ENCODE measurements at regions not wholly inside any gene's neighbourhood (a gene's known extent, or its start where the extent isn't known, plus 50 kb on each side); places are given as distances from the start of the nearest gene placed in this dataset.
"Not testable (repeated sequence)": the region's sequence is repeated elsewhere in the genome, so short reads cannot be mapped to it uniquely, and the experiment has no call there.

DNA sequence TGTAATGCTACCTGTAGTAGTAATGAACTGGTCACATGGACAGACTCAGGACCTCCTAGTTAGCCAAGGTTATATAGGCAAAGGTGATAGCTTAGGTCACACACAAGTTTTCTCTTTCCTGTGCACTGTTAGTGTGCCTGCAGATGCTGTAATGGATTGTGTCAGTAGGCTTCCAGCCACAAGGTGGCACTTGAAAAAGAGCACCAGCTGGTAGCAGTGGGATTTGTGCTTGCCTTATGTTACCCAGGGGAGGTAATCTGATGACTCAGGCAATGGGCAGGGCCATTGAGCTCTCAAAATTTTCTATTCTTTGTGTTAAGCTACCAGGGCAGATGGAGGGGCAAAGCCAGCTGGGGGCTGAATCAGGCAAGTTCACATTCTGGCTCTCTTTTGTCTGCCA is 562.6 kb upstream of the TPTE start:
- DNase-seq; ATAC-seq; H3K27me3 Mint-ChIP-seq; POLR2A ChIA-PET; H3K4me3 Mint-ChIP-seq; H3K4me1 Mint-ChIP-seq; intact Hi-C loops (cut with DNase I, micrococcal nuclease); H3K9me3 Mint-ChIP-seq (ENCODE audit: low read depth); H3K27ac Mint-ChIP-seq; H3K36me3 Mint-ChIP-seq (ENCODE audit: low read depth); CTCF ChIA-PET: not testable (repeated sequence)

DNA sequence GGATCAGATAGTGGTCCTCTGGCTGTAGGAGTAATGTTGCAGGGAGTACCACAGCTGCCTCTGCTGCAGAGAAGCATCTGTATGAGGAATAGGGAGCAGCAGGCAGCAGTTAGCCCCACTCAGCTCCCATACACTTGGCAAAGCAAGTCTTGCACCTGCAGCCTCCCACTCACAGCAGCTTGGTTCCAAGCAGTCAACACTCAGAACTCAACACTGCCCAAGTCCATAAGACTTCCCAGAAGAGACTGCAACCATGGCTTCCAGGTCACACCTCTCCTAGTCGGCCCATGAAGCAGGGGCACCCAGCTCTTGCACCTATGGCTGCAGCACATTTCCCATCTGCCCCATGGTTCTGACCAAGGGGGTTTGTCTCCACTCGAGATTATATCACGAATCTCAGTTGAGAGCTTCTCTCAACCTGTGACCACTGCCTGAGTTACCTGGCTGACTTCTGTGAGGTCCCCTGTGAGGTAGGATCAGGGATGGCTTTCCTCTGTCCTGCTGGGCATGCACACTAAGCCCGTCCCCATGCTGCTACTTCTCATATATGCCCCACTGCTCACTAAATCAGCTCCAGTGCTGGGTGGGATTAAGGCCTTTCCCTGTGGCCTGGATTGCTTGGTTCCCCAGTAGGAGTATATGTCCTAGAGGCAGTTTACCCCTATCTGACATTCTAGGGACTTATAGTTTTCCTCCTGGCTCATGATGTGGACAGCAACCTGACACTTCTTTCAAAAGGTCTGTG is 562.0 kb upstream of the TPTE start:
- POLR2A ChIA-PET; ATAC-seq; H3K4me3 Mint-ChIP-seq; H3K36me3 Mint-ChIP-seq (ENCODE audit: low read depth); H3K9me3 Mint-ChIP-seq (ENCODE audit: low read depth); H3K27ac Mint-ChIP-seq; CTCF ChIA-PET; H3K4me1 Mint-ChIP-seq; DNase-seq; intact Hi-C loops (cut with DNase I, micrococcal nuclease); H3K27me3 Mint-ChIP-seq: not testable (repeated sequence)

DNA sequence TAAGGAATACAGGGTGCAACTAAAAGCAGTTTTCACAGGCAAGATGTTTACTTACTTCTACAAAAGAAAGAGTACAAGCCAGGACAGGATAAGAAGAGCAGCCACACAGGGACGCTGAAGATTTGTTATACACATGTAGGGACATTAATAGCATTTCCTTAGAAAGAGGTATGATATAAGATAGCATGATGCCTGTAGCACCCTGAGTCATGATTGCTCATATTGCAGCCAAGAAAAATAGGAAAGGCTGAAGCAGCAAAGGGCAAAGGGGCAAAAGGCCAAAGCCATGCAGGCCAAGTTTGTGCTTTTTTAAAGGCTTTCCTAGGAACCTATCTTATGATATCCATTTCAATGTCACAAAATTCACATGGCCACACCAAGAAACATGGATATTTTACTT is 552.0 kb upstream of the TPTE start:
- intact Hi-C loops (cut with DNase I, micrococcal nuclease); H3K4me1 Mint-ChIP-seq; POLR2A ChIA-PET; CTCF ChIA-PET; H3K27ac Mint-ChIP-seq; DNase-seq; H3K27me3 Mint-ChIP-seq; H3K4me3 Mint-ChIP-seq; ATAC-seq; H3K36me3 Mint-ChIP-seq (ENCODE audit: low read depth): not testable (repeated sequence)
- peaks cover 20% of the 10 kb centered on the region for H3K9me3 Mint-ChIP-seq (ENCODE audit: low read depth)

DNA sequence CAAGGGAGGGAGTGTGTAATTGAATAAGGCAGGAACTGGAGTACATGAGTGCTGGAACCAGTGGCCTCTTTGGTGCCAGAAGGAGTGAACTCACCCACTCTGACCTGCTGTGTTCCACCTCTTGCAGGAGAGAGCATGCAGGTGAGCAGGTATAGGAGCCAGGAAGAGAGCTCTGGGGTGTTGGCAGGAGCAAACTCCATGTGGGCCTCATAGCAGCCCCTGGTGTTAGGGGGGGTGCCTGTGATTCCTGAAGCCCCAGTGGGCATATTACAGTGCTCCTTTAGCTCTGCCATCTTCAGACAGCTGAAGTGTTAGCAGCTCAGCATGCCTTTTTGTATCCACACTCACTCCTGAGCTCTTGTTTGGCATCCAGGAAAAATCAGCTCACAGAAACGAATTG is 549.4 kb upstream of the TPTE start:
- peaks cover 17% of the 10 kb centered on the region for H3K9me3 Mint-ChIP-seq (ENCODE audit: low read depth)
- H3K27me3 Mint-ChIP-seq; H3K4me3 Mint-ChIP-seq; DNase-seq; CTCF ChIA-PET; H3K27ac Mint-ChIP-seq; H3K4me1 Mint-ChIP-seq; intact Hi-C loops (cut with DNase I, micrococcal nuclease); H3K36me3 Mint-ChIP-seq (ENCODE audit: low read depth); ATAC-seq; POLR2A ChIA-PET: not testable (repeated sequence)

DNA sequence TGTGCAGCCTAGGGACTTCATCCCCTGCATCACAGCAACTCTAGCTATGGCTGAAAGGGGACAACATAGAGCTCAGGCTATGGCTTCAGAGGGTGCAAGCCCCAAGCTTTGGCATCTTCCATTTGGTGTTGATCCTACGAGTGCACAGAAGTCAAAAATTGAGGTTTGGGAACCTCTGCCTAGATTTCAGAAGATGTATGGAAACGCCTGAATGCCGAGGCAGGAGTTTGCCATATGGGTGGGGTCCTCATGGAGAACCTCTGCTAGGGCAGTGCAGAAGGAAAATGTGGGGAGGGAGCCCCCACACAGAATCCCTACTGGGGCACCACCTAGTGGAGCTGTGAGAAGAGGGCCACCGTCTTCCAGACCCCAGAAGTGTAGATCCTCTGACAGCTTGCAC is 543.0 kb upstream of the TPTE start:
- CTCF ChIA-PET; H3K36me3 Mint-ChIP-seq (ENCODE audit: low read depth); H3K4me3 Mint-ChIP-seq; ATAC-seq; H3K27me3 Mint-ChIP-seq; POLR2A ChIA-PET; H3K27ac Mint-ChIP-seq; DNase-seq; H3K4me1 Mint-ChIP-seq; intact Hi-C loops (cut with DNase I, micrococcal nuclease): not testable (repeated sequence)
- H3K9me3 Mint-ChIP-seq (ENCODE audit: low read depth) = peaks cover 25% of the 10 kb centered on the region

DNA sequence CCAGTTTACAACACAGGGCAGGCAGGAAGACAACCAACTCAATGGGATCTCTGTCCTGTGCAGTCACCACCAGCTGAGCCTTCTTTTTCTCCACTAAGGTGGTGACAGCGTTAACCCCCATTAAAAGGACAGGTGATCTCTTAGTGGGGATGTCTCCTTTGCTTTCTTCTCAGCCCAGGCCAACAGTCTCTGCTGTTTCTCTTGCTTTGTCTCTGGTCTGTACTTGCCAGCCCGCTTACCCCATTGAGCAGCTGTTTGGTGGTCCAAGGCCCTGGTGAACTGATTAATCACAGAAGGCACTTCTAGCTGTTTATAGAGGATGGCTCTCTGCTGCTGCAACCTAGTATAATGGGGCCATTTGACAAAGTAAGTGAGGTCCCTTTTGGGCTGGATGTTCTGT is 523.9 kb upstream of the TPTE start:
- H3K27ac Mint-ChIP-seq; CTCF ChIA-PET; intact Hi-C loops (cut with DNase I, micrococcal nuclease); H3K27me3 Mint-ChIP-seq; H3K4me1 Mint-ChIP-seq; POLR2A ChIA-PET; H3K4me3 Mint-ChIP-seq; H3K36me3 Mint-ChIP-seq (ENCODE audit: low read depth); DNase-seq; ATAC-seq: not testable (repeated sequence)
- H3K9me3 Mint-ChIP-seq (ENCODE audit: low read depth) = peaks cover 13% of the 10 kb centered on the region

DNA sequence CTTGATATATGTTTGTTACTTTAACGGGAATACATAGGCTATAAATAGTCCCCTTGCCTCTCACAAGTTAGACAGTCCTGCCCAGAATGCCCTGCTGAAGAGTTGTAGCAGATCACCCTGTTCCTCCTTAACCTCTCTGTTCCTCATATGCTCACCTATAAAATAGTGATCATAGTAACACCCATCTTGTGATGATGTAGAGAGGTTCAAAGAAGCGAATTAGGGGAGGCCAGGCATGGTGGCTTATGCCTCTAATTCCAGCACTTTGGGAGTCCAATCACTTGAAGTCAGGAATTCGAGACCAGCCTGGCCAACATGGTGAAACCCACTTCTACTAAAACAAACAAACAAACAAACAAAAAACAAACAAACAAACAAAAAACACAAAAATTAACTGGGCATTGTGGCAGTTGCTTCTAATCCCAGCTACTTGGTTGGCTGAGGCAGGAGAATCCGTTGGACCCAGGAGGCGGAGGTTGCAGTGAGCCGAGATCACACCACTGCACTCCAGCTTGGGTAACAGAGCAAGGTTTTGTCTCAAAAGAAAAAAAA is 518.5 kb upstream of the TPTE start:
- CTCF ChIA-PET; ATAC-seq; H3K4me3 Mint-ChIP-seq; POLR2A ChIA-PET; intact Hi-C loops (cut with DNase I, micrococcal nuclease); H3K4me1 Mint-ChIP-seq; H3K27ac Mint-ChIP-seq; H3K36me3 Mint-ChIP-seq (ENCODE audit: low read depth); H3K27me3 Mint-ChIP-seq; DNase-seq: not testable (repeated sequence)
- H3K9me3 Mint-ChIP-seq (ENCODE audit: low read depth) = peaks cover 18% of the 10 kb centered on the region

DNA sequence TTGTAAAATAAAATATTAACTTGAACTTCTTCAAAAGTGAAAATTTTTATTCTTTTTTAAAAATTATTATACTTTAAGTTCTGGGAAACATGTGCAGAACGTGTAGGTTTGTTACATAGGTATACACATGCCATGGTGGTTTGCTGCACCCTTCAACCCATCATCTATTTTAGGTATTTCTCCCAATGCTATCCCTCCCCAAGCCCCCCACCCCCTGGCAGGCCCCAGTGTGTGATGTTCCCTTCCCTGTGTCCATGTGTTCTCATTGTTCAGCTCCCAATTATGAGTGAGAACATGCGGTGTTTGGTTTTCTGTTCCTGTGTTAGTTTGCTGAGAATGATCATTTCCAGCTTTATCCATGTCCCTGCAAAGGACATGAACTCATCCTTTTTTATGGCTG is 515.6 kb upstream of the TPTE start:
- peaks cover 17% of the 10 kb centered on the region for H3K9me3 Mint-ChIP-seq (ENCODE audit: low read depth)
- H3K27me3 Mint-ChIP-seq; ATAC-seq; intact Hi-C loops (cut with DNase I, micrococcal nuclease); H3K27ac Mint-ChIP-seq; H3K4me3 Mint-ChIP-seq; POLR2A ChIA-PET; H3K4me1 Mint-ChIP-seq; CTCF ChIA-PET; H3K36me3 Mint-ChIP-seq (ENCODE audit: low read depth); DNase-seq: not testable (repeated sequence)

DNA sequence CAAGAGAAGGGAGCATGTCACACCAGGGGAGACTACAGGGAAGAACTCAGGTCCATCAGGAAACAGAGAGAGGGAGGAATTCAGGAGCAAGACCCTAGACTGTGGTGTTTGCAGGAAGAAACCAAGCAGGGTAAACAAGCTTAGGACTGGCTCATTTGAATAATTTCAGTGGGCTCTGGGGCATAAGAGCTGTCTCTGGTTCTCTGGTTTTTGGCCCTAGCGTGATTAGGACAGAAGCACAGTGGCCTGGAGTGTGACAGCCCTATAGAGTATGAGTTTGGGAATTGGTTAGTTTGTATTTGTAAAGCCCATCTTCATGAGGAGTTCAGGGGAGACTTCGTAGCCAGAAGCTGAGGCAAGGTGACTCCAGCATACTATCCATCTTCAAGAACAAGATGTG is 504.4 kb upstream of the TPTE start:
- H3K36me3 Mint-ChIP-seq (ENCODE audit: low read depth); H3K27me3 Mint-ChIP-seq; H3K4me1 Mint-ChIP-seq; CTCF ChIA-PET; H3K4me3 Mint-ChIP-seq; intact Hi-C loops (cut with DNase I, micrococcal nuclease); H3K27ac Mint-ChIP-seq; DNase-seq; ATAC-seq; H3K9me3 Mint-ChIP-seq (ENCODE audit: low read depth); POLR2A ChIA-PET: not testable (repeated sequence)

DNA sequence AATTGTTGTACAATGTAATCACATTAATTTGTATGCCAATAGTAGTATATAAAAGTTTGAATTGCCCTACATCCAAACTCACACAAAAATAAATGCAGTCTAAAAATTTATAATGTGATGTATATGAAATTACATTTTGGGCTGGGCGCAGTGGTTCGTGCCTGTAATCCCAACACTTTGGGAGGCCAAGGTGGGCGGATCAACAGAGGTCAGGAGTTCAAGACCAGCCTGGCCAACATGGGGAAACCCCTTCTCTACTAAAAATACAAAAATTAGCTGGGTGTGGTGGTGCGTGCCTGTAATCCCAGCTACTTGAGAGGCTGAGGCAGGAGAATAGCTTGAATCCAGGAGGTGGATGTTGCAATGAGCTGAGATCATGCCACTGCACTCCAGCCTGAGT is 503.6 kb upstream of the TPTE start:
- H3K27me3 Mint-ChIP-seq; ATAC-seq; H3K36me3 Mint-ChIP-seq (ENCODE audit: low read depth); H3K27ac Mint-ChIP-seq; H3K4me1 Mint-ChIP-seq; H3K4me3 Mint-ChIP-seq; H3K9me3 Mint-ChIP-seq (ENCODE audit: low read depth); CTCF ChIA-PET; intact Hi-C loops (cut with DNase I, micrococcal nuclease); POLR2A ChIA-PET; DNase-seq: not testable (repeated sequence)

DNA sequence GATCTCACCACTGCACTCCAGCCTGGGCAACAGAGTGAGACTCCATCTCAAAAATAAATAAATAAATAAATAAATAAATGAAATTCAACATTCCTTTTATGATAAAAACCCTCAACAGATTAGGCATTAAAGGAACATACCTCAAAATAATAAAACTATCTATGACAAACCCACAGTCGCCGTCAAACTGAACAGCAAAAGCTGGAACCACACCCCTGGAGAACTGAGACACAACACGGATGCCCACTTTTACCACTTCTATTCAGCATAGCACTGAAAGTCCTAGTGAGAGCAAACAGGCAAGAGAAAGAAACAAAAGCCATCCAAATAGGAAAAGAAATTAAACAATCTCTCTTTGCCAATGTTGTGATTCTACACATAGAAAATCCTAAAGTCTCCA is 499.9 kb upstream of the TPTE start:
- not testable (repeated sequence) for H3K36me3 Mint-ChIP-seq (ENCODE audit: low read depth)

DNA sequence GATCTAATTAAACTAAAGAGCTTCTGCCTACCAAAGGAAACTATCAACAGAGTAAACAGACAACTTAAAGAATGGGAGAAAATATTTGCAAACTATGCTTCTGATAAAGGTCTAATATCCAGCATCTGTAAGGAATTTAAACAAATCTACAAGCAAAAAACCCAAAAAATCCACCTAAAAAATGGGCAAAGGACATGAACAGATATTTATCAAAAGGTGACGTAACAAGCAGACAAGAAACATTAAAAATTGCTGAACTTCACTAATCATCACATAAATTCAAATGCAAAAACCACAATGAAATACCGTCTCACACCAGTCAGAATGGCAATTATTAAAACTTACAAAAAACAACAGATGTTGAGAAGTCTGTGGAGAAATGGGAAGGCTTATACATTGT is 498.6 kb upstream of the TPTE start:
- H3K27me3 Mint-ChIP-seq; H3K4me1 Mint-ChIP-seq; intact Hi-C loops (cut with DNase I, micrococcal nuclease); POLR2A ChIA-PET; H3K9me3 Mint-ChIP-seq (ENCODE audit: low read depth); H3K27ac Mint-ChIP-seq; ATAC-seq; H3K36me3 Mint-ChIP-seq (ENCODE audit: low read depth); H3K4me3 Mint-ChIP-seq; DNase-seq; CTCF ChIA-PET: not testable (repeated sequence)

More for the DNA sequence above, 499.9 kb upstream of the TPTE start:
- intact Hi-C loops (cut with DNase I, micrococcal nuclease); H3K27ac Mint-ChIP-seq; ATAC-seq; CTCF ChIA-PET; H3K4me3 Mint-ChIP-seq; H3K4me1 Mint-ChIP-seq; H3K27me3 Mint-ChIP-seq; DNase-seq; POLR2A ChIA-PET: not testable (repeated sequence)
- H3K9me3 Mint-ChIP-seq (ENCODE audit: low read depth) = peaks cover 14% of the 10 kb centered on the region

Data from activated CD4-positive, alpha-beta T cell treated with anti-CD3 and anti-CD28 coated beads for 36 hours (primary cell).